HepG2 (cell line): ENCODE measurements at regions not wholly inside any gene's neighbourhood (a gene's known extent, or its start where the extent isn't known, plus 50 kb on each side); places are given as distances from the start of the nearest gene placed in this dataset.

Experiments used
- ATAC-seq: fragments of 200-7000 bp; cut with Tn5 transposase; 3 replicates; pipeline ENCODE4 v1.9.1; 2020; ENCODE audit warnings: mild to moderate bottlenecking, moderate library complexity
- BruUV-seq: library from RNA; stranded (reverse); fragments of 400-500 nt; replicated peaks from 2 replicates; lab custom pipeline; 2021; lab: Mats Ljungman, UMichigan
- CTCF ChIA-PET: fragments of 300-600 bp; formaldehyde crosslinking; extraction: SDS; loops from one replicate; lab custom pipeline; 2021; ENCODE audit warnings: low total read pairs, inconsistent platforms, low intra/inter-chr PET ratio; lab: Yijun Ruan, JAX
- POLR2A ChIA-PET: fragments of 350-600 bp; sonication (Branson Sonifier 250); formaldehyde crosslinking; loops from one replicate; lab custom pipeline; 2020; ENCODE audit warnings: antibody characterized with exemption, inconsistent platforms; lab: Yijun Ruan, JAX
- DNase-seq: peaks from one replicate; pipeline ENCODE4 v3.0.0-alpha.2; 2015; ENCODE audit warnings: low spot score
- FAIRE-seq: peaks from 3 replicates; lab custom pipeline; 2011; peaks lifted over from hg19 to GRCh38; lab: Jason Lieb, UNC
- H2AFZ ChIP-seq: one replicate; pipeline ENCODE4 v1.6.1; 2011; ENCODE audit warnings: low read length, inconsistent platforms
- H3K27ac ChIP-seq: fragments of 300-600 bp; 3 replicates; pipeline ENCODE4 v1.8.0; 2011; ENCODE audit warnings: mixed run types, mild to moderate bottlenecking, mixed read lengths, low read length, inconsistent platforms; ENCODE audit not compliant: insufficient read depth; ENCODE audit errors: extremely low read length
- H3K27me3 ChIP-seq, 2 experiments: fragments of 200-600 bp in 1 of 2; 2 replicates in 1 of 2; 3 replicates in 1 of 2; pipeline versions ENCODE4 v1.6.0 to v1.8.0; 2011; ENCODE audit warnings: low read length in 2 of 2, mild to moderate bottlenecking in 2 of 2, moderate library complexity in 2 of 2, inconsistent platforms in 1 of 2; ENCODE audit not compliant: insufficient read depth in 2 of 2, control insufficient read depth in 1 of 2
- H3K36me3 ChIP-seq, 2 experiments: fragments of 200-600 bp in 1 of 2; replicated peaks in 1 of 2; 2 replicates in 1 of 2; 3 replicates in 1 of 2; pipeline versions ENCODE4 v1.5.1 to v1.8.0; 2011; ENCODE audit warnings: low read length in 2 of 2, inconsistent platforms in 1 of 2; ENCODE audit not compliant: insufficient read depth in 2 of 2, control insufficient read depth in 1 of 2
- H3K4me1 ChIP-seq: 2 replicates; pipeline ENCODE4 v1.5.1; 2012; ENCODE audit warnings: low read length, inconsistent platforms; ENCODE audit not compliant: insufficient read depth
- H3K4me2 ChIP-seq: 2 replicates; pipeline ENCODE4 v1.6.0; 2011; ENCODE audit warnings: low read depth, low read length, inconsistent platforms
- H3K4me3 ChIP-seq, 3 experiments: fragments of 200-600 bp in 1 of 3; sonication (generic), shearing (Covaris generic) in 1 of 3; replicated peaks in 1 of 3; 2 replicates each; pipeline ENCODE4 v1.5.1; 2011 to 2016; ENCODE audit warnings: low read length in 3 of 3, inconsistent platforms in 2 of 3, low read depth in 2 of 3, mild to moderate bottlenecking in 2 of 3, control low read depth in 1 of 3, mixed read lengths in 1 of 3; ENCODE audit not compliant: insufficient read depth in 1 of 3
- H3K79me2 ChIP-seq: one replicate; pipeline ENCODE4 v1.6.1; 2011; ENCODE audit warnings: low read length, inconsistent platforms; ENCODE audit not compliant: insufficient read depth
- H3K9ac ChIP-seq: 2 replicates; pipeline ENCODE4 v1.6.0; 2011; ENCODE audit warnings: mild to moderate bottlenecking, low read depth, low read length, inconsistent platforms; ENCODE audit not compliant: insufficient read depth
- H3K9me3 ChIP-seq: 2 replicates; pipeline ENCODE4 v1.5.1; 2012; ENCODE audit warnings: mild to moderate bottlenecking, low read length
- H4K20me1 ChIP-seq: 2 replicates; pipeline ENCODE4 v1.6.0; 2011; ENCODE audit warnings: inconsistent platforms, mild to moderate bottlenecking, low read length, moderate library complexity; ENCODE audit not compliant: insufficient read depth
- BCL3 ChIP-seq: sonication (generic); formaldehyde crosslinking; IDR thresholded peaks from 2 replicates; pipeline ENCODE4 v1.5.1; 2020; ENCODE audit warnings: mild to moderate bottlenecking, missing genetic modification reagents, moderate library complexity
- DNMT1 ChIP-seq: sonication (generic); formaldehyde crosslinking; IDR thresholded peaks from 2 replicates; pipeline ENCODE4 v1.5.1; 2020; ENCODE audit warnings: mild to moderate bottlenecking, missing genetic modification reagents
- DRAP1 ChIP-seq: IDR thresholded peaks from 2 replicates; pipeline ENCODE4 v1.6.1; 2016; ENCODE audit warnings: missing genetic modification reagents, missing compliant biosample characterization
- HNF4G ChIP-seq, 2 experiments: sonication (generic) in 1 of 2; formaldehyde crosslinking in 1 of 2; IDR thresholded peaks; 2 replicates each; pipeline versions ENCODE4 v1.4.0 to v1.6.1; 2011 to 2020; ENCODE audit warnings: borderline replicate concordance in 2 of 2, low read depth in 2 of 2, mild to moderate bottlenecking in 2 of 2, low read length in 1 of 2, missing genetic modification reagents in 1 of 2, moderate library complexity in 1 of 2
- KDM5A ChIP-seq: fragments of 200-600 bp; sonication (generic); IDR thresholded peaks from 2 replicates; pipeline ENCODE4 v1.7.0; 2018; ENCODE audit warnings: antibody characterized with exemption, mild to moderate bottlenecking, low read length, borderline replicate concordance
- KDM6A ChIP-seq: IDR thresholded peaks from 2 replicates; pipeline ENCODE4 v1.6.1; 2016; ENCODE audit warnings: low read depth
- MLLT10 ChIP-seq: sonication (generic); formaldehyde crosslinking; IDR thresholded peaks from 2 replicates; pipeline ENCODE4 v1.4.0; 2020; ENCODE audit warnings: missing genetic modification reagents
- NFE2 ChIP-seq: sonication (generic); formaldehyde crosslinking; IDR thresholded peaks from 2 replicates; pipeline ENCODE4 v1.4.0; 2020; ENCODE audit warnings: missing genetic modification reagents
- TCF7 ChIP-seq: sonication (generic); IDR thresholded peaks from 2 replicates; pipeline ENCODE4 v1.6.1; 2016; ENCODE audit warnings: antibody characterized with exemption, low read depth
- THYN1 ChIP-seq: sonication (generic); formaldehyde crosslinking; IDR thresholded peaks from 2 replicates; pipeline ENCODE4 v1.8.1; 2023; ENCODE audit warnings: low read depth, mild to moderate bottlenecking, moderate library complexity, missing genetic modification reagents, borderline replicate concordance
- ZNF274 ChIP-seq: sonication (generic); formaldehyde crosslinking; IDR thresholded peaks from 2 replicates; pipeline ENCODE4 v1.5.1; 2020; ENCODE audit warnings: mild to moderate bottlenecking, missing genetic modification reagents
- WGBS: methylation state at CpG from one replicate; pipeline ENCODE4 v1.1.6; 2017; ENCODE audit warnings: low lambda C conversion rate; 5-methylcytosine and 5-hydroxymethylcytosine counted together
- in situ Hi-C: cut with HindIII; loops from 2 replicates; pipeline ENCODE4 v1.10.0; 2017; ENCODE audit warnings: low pct_unique_long_range_greater_than_20kb; ENCODE audit not compliant: extremely low pct_ligation_motif_present
- intact Hi-C: fragments of 100-400 bp; cut with micrococcal nuclease; formaldehyde crosslinking; loops from one replicate; pipeline ENCODE4 v1.10.0; 2022; ENCODE audit not compliant: unreplicated experiment
- TF ChIP-seq, protein P1 (sequence below): sonication (generic); formaldehyde crosslinking; IDR thresholded peaks from 2 replicates; pipeline ENCODE4 v1.4.0; 2020; ENCODE audit warnings: missing genetic modification reagents, mild to moderate bottlenecking, borderline replicate concordance
- TF ChIP-seq, protein P2 (sequence below): sonication (generic); formaldehyde crosslinking; IDR thresholded peaks from 2 replicates; pipeline ENCODE4 v1.8.0; 2022; ENCODE audit warnings: mild to moderate bottlenecking, missing genetic modification reagents; ENCODE audit not compliant: insufficient replicate concordance

DNA sequence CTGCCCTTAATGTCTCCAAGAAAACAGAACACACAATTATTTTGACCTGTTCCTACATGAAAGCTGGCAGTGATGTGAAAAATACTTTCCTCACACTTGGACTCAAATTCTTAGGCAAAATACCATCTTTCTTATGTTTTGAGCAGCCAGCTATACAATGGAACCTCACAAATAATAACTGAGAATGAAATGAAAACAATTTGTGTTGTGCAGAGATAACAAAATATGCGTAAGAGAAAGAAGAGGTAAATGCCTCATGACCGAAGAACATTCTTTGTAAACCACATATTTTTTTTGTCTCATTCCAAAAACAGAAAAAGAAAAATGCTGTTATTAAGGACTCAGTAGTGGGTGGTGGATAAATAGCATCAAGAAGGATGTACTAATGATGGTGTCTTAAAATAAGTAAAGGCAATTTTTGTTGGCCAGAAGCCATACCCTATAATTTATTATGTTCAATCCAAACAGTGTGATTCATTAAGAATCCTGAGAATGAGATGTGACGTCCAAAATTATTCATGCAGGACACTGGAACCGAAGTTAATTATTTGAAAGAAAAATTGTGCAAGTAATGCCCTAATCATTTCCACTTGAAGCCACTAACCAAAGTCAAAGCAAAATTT is 193.0 kb upstream of the NETO1 start:
- FAIRE-seq (no peak), DNase-seq (no peak), ATAC-seq (no peak)
- Histone ChIP-seq H3K36me3 (no peaks in the 10 kb centered on the region), H4K20me1 (no peaks in the 10 kb centered on the region), H3K4me2 (no peak overlapping the region), H3K4me1 (no peaks in the 10 kb centered on the region), H3K27me3 (no peaks in the 10 kb centered on the region), H3K79me2 (no peaks in the 10 kb centered on the region), H3K9ac (no peak overlapping the region), H3K27ac (no peak overlapping the region), H3K9me3 (no peaks in the 10 kb centered on the region), H2AFZ (no peak overlapping the region), H3K4me3 (no peak overlapping the region)
- POLR2A ChIA-PET: no interaction called here
- 17% methylated on average over 4 of the region's 4 CpGs for WGBS
- in situ Hi-C loops (no loop called here), intact Hi-C loops (no loop called here)
- TF ChIP-seq DNMT1 (CRISPR knock-in tag): no peak
- no peak for TF ChIP-seq ZNF274 (CRISPR knock-in tag)
- TF ChIP-seq KDM5A: no peak
- TF ChIP-seq, protein P1, sequence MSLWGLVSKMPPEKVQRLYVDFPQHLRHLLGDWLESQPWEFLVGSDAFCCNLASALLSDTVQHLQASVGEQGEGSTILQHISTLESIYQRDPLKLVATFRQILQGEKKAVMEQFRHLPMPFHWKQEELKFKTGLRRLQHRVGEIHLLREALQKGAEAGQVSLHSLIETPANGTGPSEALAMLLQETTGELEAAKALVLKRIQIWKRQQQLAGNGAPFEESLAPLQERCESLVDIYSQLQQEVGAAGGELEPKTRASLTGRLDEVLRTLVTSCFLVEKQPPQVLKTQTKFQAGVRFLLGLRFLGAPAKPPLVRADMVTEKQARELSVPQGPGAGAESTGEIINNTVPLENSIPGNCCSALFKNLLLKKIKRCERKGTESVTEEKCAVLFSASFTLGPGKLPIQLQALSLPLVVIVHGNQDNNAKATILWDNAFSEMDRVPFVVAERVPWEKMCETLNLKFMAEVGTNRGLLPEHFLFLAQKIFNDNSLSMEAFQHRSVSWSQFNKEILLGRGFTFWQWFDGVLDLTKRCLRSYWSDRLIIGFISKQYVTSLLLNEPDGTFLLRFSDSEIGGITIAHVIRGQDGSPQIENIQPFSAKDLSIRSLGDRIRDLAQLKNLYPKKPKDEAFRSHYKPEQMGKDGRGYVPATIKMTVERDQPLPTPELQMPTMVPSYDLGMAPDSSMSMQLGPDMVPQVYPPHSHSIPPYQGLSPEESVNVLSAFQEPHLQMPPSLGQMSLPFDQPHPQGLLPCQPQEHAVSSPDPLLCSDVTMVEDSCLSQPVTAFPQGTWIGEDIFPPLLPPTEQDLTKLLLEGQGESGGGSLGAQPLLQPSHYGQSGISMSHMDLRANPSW (CRISPR knock-in tag): no peak
- TF ChIP-seq KDM6A: no peak
- TF ChIP-seq TCF7: no peak
- TF ChIP-seq MLLT10 (CRISPR knock-in tag): no peak
- TF ChIP-seq DRAP1 (CRISPR knock-in tag): no peak
- no peak for TF ChIP-seq THYN1 (CRISPR knock-in tag)
- TF ChIP-seq BCL3: no peak
- TF ChIP-seq, protein P2, sequence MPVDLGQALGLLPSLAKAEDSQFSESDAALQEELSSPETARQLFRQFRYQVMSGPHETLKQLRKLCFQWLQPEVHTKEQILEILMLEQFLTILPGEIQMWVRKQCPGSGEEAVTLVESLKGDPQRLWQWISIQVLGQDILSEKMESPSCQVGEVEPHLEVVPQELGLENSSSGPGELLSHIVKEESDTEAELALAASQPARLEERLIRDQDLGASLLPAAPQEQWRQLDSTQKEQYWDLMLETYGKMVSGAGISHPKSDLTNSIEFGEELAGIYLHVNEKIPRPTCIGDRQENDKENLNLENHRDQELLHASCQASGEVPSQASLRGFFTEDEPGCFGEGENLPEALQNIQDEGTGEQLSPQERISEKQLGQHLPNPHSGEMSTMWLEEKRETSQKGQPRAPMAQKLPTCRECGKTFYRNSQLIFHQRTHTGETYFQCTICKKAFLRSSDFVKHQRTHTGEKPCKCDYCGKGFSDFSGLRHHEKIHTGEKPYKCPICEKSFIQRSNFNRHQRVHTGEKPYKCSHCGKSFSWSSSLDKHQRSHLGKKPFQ: no peak
- TF ChIP-seq NFE2 (CRISPR knock-in tag): no peak
- no peak for TF ChIP-seq HNF4G (IDR thresholded peaks at IDR 0.05; ENCODE audit: borderline replicate concordance, low read depth, low read length)
- no peak for TF ChIP-seq HNF4G (CRISPR knock-in tag; IDR thresholded peaks at IDR 0.05; ENCODE audit: borderline replicate concordance, low read depth)
- no TSS peak for BruUV-seq
- CTCF ChIA-PET: no interaction called here
